Astrocyte (in vitro differentiated cells and primary cell): ENCODE measurements at regions not wholly inside any gene's neighbourhood (a gene's known extent, or its start where the extent isn't known, plus 50 kb on each side); places are given as distances from the start of the nearest gene placed in this dataset.

Experiments used
- DNase-seq: peaks from one replicate; pipeline ENCODE4 v3.0.0-alpha.2; 2010; ENCODE audit warnings: low read depth
- FAIRE-seq: peaks from 2 replicates; lab custom pipeline; 2011; peaks lifted over from hg19 to GRCh38; lab: Jason Lieb, UNC
- H2AFZ ChIP-seq: 2 replicates; pipeline ENCODE4 v1.6.0; 2012; ENCODE audit warnings: low read depth, low read length, inconsistent platforms
- H3K27ac ChIP-seq: 2 replicates; pipeline ENCODE4 v1.5.1; 2011; ENCODE audit warnings: low read depth, low read length, inconsistent platforms
- H3K27me3 ChIP-seq: 2 replicates; pipeline ENCODE4 v1.6.0; 2011; ENCODE audit warnings: low read length, inconsistent platforms; ENCODE audit not compliant: insufficient read depth
- H3K36me3 ChIP-seq: 2 replicates; pipeline ENCODE4 v1.5.1; 2011; ENCODE audit warnings: low read length, inconsistent platforms; ENCODE audit not compliant: insufficient read depth
- H3K4me1 ChIP-seq: 2 replicates; pipeline ENCODE4 v1.5.1; 2011; ENCODE audit warnings: low read length, inconsistent platforms; ENCODE audit not compliant: insufficient read depth
- H3K4me2 ChIP-seq: 2 replicates; pipeline ENCODE4 v1.6.0; 2012; ENCODE audit warnings: low read length, inconsistent platforms
- H3K4me3 ChIP-seq: 2 replicates; pipeline ENCODE4 v1.5.1; 2011; ENCODE audit warnings: low read depth, mild to moderate bottlenecking, low read length, inconsistent platforms; ENCODE audit not compliant: insufficient read depth
- H3K79me2 ChIP-seq: 2 replicates; pipeline ENCODE4 v1.6.0; 2012; ENCODE audit warnings: mild to moderate bottlenecking, low read length, inconsistent platforms; ENCODE audit not compliant: insufficient read depth
- H3K9ac ChIP-seq: 2 replicates; pipeline ENCODE4 v1.6.0; 2012; ENCODE audit warnings: mild to moderate bottlenecking, low read length, inconsistent platforms
- H3K9me3 ChIP-seq: 2 replicates; pipeline ENCODE4 v1.5.1; 2012; ENCODE audit warnings: low read depth, mild to moderate bottlenecking, low read length, inconsistent platforms; ENCODE audit not compliant: insufficient read depth
- H4K20me1 ChIP-seq: 2 replicates; pipeline ENCODE4 v1.6.0; 2012; ENCODE audit warnings: low read length, inconsistent platforms; ENCODE audit not compliant: insufficient read depth
- H3K27ac Mint-ChIP-seq: one replicate; pipeline ENCODE4 v1.8.0; 2021; ENCODE audit warnings: mild to moderate bottlenecking, mixed read lengths; ENCODE audit not compliant: unreplicated experiment
- H3K27me3 Mint-ChIP-seq: one replicate; pipeline ENCODE4 v1.8.0; 2021; ENCODE audit warnings: low read depth, mixed read lengths; ENCODE audit not compliant: unreplicated experiment
- H3K36me3 Mint-ChIP-seq: one replicate; pipeline ENCODE4 v1.8.0; 2021; ENCODE audit warnings: low read depth, mixed read lengths; ENCODE audit not compliant: unreplicated experiment
- H3K4me1 Mint-ChIP-seq: one replicate; pipeline ENCODE4 v1.8.0; 2021; ENCODE audit warnings: low read depth, mixed read lengths; ENCODE audit not compliant: unreplicated experiment
- H3K4me3 Mint-ChIP-seq: one replicate; pipeline ENCODE4 v1.8.0; 2021; ENCODE audit warnings: mild to moderate bottlenecking, moderate library complexity, mixed read lengths; ENCODE audit not compliant: unreplicated experiment
- H3K9me3 Mint-ChIP-seq: one replicate; pipeline ENCODE4 v1.8.0; 2021; ENCODE audit warnings: mild to moderate bottlenecking, mixed read lengths; ENCODE audit not compliant: unreplicated experiment
- CTCF ChIP-seq: IDR thresholded peaks from 2 replicates; pipeline ENCODE4 v1.5.1; 2011; ENCODE audit warnings: low read depth, mild to moderate bottlenecking, inconsistent platforms, low read length, moderate library complexity; ENCODE audit not compliant: insufficient read depth
- EZH2 ChIP-seq: IDR thresholded peaks from 2 replicates; pipeline ENCODE4 v1.6.1; 2012; ENCODE audit warnings: mild to moderate bottlenecking, low read length, inconsistent platforms; ENCODE audit not compliant: insufficient read depth

DNA sequence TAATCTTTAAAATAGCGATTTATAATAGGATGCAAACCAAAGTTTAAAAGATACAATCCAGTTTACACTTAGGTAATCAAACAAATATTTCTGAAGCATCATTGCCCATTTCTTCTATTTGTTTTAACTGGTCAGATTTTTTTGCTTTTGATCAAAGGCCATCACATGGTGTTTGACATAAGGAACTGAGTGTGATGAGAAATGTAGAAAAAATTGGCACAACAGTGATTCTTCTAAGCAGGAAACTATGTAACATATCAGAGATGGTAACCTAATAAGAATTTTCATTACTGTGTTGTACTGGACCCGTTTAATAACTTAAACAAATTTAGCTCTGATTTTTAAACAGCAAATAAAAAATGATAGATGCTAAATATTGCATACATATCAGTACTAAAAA lies 644.7 kb upstream of the KLF12 start:
- no peaks in the 10 kb centered on the region for H4K20me1 ChIP-seq
- no peak overlapping the region for H3K27ac ChIP-seq
- no peak overlapping the region for H3K9ac ChIP-seq
- no peak overlapping the region for H3K4me2 ChIP-seq
- no peak overlapping the region for H3K4me3 ChIP-seq
- TF ChIP-seq EZH2 (no peak), CTCF (no peak)
- no peaks in the 10 kb centered on the region for H3K27me3 ChIP-seq
- peak; percentile 29 for DNase-seq
- Mint-ChIP-seq H3K27me3 (no peaks in the 10 kb centered on the region), H3K9me3 (no peaks in the 10 kb centered on the region), H3K36me3 (no peaks in the 10 kb centered on the region), H3K4me3 (no peak overlapping the region), H3K27ac (no peak overlapping the region), H3K4me1 (no peaks in the 10 kb centered on the region)
- H3K36me3 ChIP-seq, result no peaks in the 10 kb centered on the region
- no peak overlapping the region for H2AFZ ChIP-seq
- H3K4me1 ChIP-seq, result no peaks in the 10 kb centered on the region
- no peaks in the 10 kb centered on the region for H3K79me2 ChIP-seq
- H3K9me3 ChIP-seq, result no peaks in the 10 kb centered on the region
- no peak for FAIRE-seq

GRCh38 chr13:74778087-74778486 lies 643.9 kb upstream of the KLF12 start:
- H3K9me3 Mint-ChIP-seq, result no peaks in the 10 kb centered on the region
- Histone ChIP-seq H4K20me1 (no peaks in the 10 kb centered on the region), H3K4me1 (no peaks in the 10 kb centered on the region), H3K27ac (no peak overlapping the region), H3K9me3 (no peaks in the 10 kb centered on the region), H3K4me2 (no peak overlapping the region), H3K4me3 (no peak overlapping the region), H3K36me3 (no peaks in the 10 kb centered on the region), H3K27me3 (no peaks in the 10 kb centered on the region), H3K9ac (no peak overlapping the region), H2AFZ (no peak overlapping the region), H3K79me2 (no peaks in the 10 kb centered on the region)
- no peak overlapping the region for H3K4me3 Mint-ChIP-seq
- H3K36me3 Mint-ChIP-seq, result no peaks in the 10 kb centered on the region
- H3K27me3 Mint-ChIP-seq, result no peaks in the 10 kb centered on the region
- FAIRE-seq (no peak), DNase-seq (no peak)
- TF ChIP-seq EZH2 (no peak), CTCF (no peak)
- no peak overlapping the region for H3K27ac Mint-ChIP-seq
- H3K4me1 Mint-ChIP-seq, result no peaks in the 10 kb centered on the region

- Histone ChIP-seq H3K4me3 (no peak overlapping the region), H3K4me2 (no peak overlapping the region), H3K27ac (no peak overlapping the region), H3K36me3 (no peaks in the 10 kb centered on the region), H4K20me1 (no peaks in the 10 kb centered on the region), H3K79me2 (no peaks in the 10 kb centered on the region), H3K4me1 (peaks cover 30% of the 10 kb centered on the region), H2AFZ (no peak overlapping the region), H3K27me3 (no peaks in the 10 kb centered on the region), H3K9me3 (no peaks in the 10 kb centered on the region), H3K9ac (no peak overlapping the region)
- no peak for TF ChIP-seq EZH2
- no peak for TF ChIP-seq CTCF
- Mint-ChIP-seq H3K4me1 (peaks cover 21% of the 10 kb centered on the region), H3K4me3 (no peak overlapping the region), H3K9me3 (no peaks in the 10 kb centered on the region), H3K27ac (no peak overlapping the region), H3K27me3 (no peaks in the 10 kb centered on the region), H3K36me3 (no peaks in the 10 kb centered on the region)
- FAIRE-seq (peak; percentile 76), DNase-seq (peak; percentile 14)
Measured at GRCh38 chr13:74774264-74774663, 640.1 kb upstream of the KLF12 start.
